C1 segment of cervical spinal cord (tissue), 14 donors: ENCODE measurements at regions not wholly inside any gene's neighbourhood (a gene's known extent, or its start where the extent isn't known, plus 50 kb on each side); places are given as distances from the start of the nearest gene placed in this dataset.
A peak's percentile ranks its signal among the peaks of the same experiment; 100 is the strongest.
"Not testable (repeated sequence)": the region's sequence is repeated elsewhere in the genome, so short reads cannot be mapped to it uniquely, and the experiment has no call there.

Experiments used
- DNase-seq, 14 donors: peaks; one replicate each; lab custom pipeline; 2025; lab: John Stamatoyannopoulos, UW

DNA sequence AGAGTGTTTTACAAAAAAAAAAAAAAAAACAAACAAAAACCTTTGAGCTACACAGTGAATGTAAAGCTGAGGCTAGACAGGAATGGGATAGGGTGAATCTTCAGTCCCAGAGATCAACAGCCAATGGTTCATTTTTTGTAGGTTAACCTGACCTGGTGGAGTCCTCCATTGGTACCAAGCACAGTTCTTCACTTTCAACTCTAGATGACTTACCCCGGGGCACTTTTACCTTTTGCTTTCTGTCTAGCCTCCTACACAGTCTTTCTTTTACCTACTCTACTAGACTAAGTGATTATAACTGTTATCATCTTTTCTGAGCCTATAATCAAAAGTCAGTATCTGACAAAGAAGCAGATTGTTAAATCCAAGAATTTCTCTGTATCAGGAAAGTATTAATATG is 50.9 kb downstream of the ANXA2R start:
- no peak for DNase-seq

DNA sequence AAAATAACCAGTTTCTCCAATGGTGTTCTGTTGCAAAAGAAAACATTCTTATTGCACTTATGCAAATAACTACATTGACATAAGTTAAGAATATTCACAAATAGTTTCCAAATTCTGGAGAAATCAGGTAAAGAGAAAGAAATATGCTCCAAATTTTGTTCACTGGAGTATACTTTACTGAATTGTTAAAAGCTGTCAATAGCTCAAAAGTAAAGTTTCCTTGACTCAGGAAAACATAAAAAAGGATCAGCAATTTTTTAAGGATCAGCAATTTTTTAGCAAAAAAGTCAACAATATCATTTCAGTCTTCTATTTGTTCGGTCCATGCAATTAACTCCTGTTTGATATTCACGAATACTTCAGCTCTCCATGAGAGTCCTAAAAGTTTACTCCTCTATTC is 51.6 kb downstream of the ANXA2R start:
- no peak for DNase-seq

DNA sequence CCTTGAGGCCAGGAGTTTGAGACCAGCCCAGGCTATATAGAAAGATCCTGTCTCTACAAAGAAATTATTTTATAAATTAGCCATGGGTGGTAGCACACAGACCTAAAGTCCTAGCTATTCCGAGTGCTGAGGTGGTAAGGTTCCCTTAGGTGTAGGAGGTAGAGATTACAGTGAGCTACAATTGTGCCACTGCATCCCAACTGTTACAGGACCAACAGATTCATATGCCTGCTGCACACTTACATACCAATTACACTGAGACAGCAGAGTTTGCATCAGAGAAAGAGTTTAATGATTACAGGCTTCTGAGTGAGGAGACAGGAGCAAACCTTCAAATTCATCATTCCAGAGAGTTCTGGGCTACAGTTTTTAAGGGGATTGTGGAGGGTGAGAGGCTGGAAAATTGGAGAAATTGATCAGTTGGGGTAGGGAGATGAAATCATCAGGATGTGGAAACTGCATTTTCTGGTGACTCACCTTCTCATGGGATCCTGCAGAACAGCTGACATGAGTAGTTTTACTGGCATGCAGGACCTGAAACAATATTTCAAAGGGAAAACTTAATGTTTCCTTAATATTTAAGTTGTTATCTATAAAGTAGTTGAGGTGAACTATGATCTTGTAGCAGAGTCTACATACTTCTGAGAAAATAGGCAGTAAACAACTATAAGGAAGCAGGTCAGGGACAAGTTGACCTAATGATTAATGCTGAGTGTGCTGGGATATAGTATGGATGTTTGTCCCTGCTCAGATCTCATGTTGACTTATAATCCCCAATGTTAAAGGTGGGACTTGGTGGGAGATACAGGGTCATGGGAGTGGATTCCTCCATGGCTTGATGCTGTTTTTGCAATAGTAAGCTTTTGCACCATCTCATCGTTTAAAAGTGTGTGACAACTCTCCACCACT is 54.7 kb downstream of the ANXA2R start:
- no peak for DNase-seq

DNA sequence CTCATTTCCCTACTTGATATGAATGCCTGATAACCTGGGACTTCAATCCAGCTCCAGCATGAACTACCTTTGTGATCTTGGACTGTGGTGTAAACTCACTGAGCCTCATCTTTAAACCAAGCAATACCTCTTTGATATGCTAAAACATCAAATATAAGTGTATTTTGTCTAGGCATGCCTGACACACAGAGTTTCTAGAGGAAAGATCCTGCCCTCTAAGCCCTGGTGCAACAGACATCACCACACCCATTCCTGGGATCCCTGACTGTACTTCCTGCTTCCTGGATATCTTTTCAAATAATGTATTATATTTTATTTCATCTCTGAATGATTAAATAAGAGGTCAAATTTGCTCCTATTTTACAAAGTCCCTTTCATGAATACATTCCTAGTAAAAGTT is 55.8 kb downstream of the ANXA2R start:
- DNase-seq, result no peak

DNA sequence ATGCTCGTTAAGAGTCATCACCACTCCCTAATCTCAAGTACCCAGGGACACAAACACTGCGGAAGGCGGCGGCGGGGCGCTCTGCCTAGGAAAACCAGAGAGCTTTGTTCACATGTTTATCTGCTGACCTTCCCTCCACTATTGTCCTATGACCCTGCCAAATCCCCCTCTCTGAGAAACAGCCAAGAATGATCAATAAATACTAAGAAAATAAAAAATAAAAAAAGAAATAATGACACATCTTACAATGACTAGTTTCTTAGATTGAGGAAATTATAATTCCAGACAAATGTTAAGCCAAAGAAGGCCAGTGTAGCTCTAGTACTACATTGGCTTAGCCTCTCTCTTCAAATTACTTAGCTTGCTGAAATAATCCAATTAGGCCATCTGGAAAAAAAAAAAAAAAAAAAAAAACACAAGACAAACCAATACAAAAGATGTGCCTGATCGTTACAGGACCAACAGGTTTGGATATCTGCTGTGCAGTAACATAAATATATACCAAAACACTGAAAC is 58.0 kb downstream of the ANXA2R start:
- DNase-seq, result no peak

DNA sequence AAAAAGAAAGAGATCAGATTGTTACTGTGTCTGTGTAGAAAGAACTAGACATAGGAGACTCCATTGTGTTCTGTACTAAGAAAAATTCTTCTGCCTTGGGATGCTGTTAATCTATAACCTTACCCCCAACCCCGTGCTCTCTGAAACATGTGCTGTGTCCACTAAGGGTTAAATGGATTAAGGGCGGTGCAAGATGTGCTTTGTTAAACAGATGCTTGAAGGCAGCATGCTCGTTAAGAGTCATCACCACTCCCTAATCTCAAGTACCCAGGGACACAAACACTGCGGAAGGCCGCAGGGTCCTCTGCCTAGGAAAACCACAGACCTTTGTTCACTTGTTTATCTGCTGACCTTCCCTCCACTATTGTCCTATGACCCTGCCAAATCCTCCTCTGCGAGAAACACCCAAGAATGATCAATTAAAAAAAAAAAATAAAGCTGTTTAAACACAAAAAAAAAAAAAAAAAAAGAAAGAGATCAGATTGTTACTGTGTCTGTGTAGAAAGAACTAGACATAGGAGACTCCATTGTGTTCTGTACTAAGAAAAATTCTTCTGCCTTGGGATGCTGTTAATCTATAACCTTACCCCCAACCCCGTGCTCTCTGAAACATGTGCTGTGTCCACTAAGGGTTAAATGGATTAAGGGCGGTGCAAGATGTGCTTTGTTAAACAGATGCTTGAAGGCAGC is 58.6 kb downstream of the ANXA2R start:
- not testable (repeated sequence) for DNase-seq

DNA sequence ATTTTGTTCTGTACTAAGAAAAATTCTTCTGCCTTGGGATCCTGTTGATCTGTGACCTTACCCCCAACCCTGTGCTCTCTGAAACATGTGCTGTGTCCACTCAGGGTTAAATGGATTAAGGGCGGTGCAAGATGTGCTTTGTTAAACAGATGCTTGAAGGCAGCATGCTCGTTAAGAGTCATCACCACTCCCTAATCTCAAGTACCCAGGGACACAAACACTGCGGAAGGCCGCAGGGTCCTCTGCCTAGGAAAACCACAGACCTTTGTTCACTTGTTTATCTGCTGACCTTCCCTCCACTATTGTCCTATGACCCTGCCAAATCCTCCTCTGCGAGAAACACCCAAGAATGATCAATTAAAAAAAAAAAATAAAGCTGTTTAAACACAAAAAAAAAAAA is 59.1 kb downstream of the ANXA2R start:
- not testable (repeated sequence) for DNase-seq

DNA sequence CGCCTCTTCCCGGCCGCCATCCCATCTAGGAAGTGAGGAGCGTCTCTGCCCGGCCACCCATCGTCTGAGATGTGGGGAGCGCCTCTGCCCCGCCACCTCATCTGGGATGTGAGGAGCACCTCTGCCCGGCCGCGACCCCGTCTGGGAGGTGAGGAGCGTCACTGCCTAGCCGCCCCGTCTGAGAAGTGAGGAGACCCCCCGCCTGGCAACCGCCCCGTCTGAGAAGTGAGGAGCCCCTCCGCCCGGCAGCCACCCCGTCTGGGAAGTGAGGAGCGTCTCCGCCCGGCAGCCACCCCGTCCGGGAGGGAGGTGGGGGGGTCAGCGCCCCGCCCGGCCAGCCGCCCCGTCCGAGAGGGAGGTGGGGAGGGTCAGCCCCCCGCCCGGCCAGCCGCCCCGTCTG is 59.7 kb downstream of the ANXA2R start:
- not testable (repeated sequence) for DNase-seq

DNA sequence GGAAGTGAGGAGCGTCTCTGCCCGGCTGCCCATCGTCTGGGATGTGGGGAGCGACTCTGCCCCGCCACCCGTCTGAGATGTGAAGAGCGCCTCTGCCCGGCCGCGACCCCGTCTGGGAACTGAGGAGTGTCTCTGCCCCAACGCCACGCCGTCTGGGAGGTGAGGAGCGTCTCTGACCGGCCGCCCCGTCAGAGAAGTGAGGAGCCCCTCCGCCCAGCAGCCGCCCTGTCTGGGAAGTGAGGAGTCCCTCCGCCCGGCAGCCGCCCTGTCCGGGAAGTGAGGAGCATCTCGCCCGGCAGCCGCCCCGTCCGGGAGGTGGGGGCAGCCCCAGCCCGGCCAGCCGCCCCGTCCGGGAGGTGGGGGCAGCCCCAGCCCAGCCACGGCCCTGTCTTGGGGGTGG is 60.9 kb downstream of the ANXA2R start:
- DNase-seq, result not testable (repeated sequence)

DNA sequence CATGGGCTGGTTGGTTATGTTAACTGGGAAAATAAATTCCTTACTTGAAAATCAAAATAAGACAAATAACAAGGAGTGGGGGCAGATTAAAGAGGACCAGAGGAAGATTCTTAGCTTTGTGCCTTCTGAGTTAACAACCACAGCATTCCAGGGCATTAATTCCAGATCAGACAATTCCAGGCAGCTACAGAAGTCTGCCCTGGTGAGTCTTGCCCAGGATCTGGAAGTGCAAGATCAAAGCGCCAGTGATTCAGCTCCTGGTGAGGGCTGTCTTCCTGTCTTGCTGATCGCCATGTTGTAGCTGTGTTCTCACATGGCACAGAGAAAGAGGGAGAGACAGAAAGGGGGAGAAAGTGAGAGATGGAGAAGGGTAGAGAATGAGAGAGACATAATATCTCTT is 65.6 kb downstream of the ANXA2R start:
- DNase-seq, result no peak

DNA sequence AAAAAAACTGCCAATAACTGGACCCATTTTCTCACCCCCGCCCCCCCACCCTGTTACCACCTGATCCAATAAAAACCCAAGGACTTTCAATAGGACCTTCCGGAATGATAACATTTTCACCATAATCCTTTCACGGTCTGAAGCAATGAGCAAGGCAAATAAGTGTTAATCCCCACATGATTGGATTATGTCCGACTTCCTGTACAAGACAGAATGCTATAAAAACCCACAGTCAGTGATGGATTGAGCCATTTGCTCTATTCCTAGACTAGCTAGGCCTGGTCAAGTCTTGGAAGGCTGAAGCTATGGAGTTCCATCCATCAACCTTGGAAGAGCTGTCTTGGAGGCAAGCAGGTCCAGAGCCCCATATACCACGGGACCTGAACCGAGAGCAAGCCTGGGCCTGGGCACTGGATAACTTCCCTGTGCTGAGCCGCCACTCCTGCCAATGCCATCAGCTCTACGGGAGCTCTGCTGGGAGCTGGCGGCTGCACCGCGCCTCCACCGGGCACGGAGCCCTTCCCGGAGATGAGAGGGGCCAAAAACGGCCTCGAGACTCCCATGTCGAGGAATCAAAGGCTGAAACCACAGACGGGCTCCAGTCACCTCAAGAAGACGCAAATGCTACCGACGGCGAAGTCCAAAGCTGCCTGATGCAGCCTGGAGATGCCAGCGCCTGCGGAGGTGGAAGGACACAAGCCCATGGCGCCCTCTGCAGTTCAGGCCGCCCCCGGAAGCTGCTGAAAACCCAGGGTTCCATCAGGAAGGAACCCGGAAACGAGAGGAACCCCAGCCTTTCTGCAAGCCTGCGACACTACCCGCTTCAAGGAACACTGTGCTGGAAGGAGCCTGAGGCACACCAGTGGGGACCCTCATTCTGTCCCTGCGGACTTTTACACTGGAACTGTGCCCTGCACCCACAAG is 69.2 kb downstream of the ANXA2R start:
- no peak for DNase-seq

DNA sequence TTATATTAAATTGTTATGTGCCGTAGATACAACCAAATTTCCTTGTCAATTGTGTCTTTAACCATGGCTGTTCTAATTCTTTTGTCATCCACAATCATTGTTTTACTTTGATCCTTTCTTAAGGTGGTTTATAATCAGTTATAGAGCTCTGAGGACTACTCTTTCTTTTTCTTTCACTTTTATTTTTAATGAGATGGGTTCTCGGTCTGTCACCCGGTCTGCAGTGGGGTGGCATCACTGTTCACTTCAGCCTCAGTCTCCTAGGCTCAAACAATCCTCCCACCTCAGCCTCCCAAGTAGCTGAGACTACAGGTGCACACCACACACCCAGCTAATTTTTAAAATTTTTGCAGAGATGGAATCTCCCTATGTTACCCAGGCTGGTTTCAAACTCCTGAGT is 74.2 kb downstream of the ANXA2R start:
- DNase-seq, result no peak

DNA sequence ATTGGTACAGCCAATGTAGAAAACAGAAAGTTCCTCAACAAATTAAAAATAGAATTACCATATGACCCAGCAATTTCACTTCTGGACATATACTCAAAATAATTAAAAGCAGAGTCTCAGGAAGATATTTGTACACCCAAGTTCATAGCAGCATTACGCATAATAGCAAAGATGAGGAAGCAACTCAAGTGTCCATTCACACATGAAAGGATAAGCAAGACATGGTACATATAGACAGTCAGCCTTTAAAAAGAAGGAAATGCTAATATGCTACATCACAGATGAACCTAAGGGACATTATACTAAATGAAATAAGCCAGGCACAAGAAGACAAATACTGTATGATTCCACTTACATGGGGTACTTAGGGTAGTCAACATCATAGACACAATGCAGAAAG is 76.7 kb downstream of the ANXA2R start:
- DNase-seq, result no peak

DNA sequence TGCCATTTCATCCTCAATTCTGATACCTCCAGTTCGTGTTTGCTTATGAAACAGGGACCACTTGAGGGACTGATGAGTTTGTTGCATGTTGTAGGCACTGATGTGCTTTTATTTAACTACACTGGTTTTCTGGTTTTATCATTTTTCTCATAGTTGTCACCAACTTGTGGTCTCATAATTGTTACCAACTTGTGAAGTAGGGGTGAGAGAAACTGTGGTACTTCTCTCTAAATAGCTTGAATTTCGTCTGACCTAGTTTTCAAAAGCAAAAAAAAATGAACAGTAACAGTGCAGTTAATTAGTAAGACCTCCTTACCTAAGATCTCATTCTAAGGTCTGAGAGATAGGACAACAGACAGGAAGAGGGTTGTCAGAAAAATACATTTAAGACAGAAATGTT is 78.0 kb downstream of the ANXA2R start:
- no peak for DNase-seq

DNA sequence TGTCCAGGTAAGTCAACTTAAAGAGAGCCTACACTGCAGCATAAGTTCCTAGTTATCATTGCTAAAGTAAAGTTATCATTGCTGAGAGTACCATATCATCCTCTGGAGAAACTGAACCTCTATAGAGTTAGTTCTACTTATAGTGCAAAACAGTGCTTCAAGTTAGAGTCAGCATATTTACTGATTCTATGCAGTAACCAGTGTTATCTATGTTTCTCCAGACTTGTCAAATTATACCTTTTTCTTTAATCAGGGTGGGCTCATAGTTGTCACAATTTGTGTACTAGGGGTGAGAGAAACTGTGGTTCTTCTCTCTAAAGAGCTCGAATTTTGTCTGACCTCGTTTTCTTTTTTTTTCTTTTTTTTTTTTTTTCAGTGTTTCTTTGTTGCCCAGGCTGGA is 79.6 kb downstream of the ANXA2R start:
- no peak for DNase-seq

DNA sequence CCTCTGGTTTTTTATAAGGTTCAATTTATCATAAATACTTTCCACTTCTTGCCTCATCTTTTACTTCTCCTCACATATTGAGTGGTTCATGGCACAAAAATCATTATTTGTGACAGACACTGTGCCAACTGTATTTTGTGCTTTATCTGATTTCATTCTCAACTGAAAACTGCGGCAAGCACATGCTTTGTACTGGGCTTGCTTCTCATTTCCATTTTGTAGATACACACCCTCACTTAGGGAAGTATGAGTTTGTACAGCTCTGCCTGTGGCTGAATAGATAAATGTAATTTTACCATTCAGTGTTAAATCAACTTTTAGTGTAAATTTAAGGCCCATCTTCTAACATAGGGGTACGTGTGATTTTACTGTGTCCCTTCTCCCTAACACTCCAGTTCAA is 83.6 kb downstream of the ANXA2R start:
- no peak for DNase-seq

DNA sequence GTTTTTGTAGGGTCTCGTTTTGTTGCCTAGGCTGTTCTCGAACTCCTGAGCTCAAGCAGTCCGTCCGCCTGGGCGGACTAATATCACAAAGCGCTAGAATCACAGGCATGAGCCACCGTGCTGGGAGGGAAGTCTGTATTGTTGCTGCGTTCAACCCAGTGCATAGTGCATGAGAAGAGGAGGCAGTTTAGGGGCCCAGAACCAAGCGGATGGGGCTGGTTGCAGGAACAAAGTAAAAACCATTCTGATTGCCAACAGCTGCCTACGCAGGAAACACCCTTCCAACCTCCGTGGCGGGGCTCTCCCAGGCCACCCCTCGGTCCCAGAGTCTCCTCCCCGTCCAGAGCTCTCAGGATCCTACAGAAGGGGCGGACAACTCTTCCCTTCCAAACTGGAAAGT is 87.1 kb downstream of the ANXA2R start:
- DNase-seq, result no peak

DNA sequence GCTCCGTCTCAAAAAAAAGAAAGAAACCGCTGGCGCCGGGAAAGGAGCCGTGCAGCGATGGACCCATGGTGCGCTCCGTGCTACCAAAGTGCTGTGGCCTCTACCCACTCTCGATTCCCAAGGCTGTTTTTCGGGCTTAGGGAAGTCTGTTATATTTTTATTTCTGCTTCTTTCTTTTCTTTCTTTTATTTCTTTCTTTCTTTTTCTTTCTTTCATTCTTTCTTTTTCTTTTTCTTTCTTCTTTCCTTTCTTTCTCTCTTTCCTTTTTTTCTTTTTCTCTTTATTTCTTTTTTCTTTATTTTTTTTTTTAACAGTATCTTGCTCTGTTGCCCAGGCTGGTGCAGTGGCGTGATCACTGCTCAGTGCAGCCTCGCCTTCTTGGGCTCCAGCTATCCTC is 87.5 kb downstream of the ANXA2R start:
- no peak for DNase-seq

DNA sequence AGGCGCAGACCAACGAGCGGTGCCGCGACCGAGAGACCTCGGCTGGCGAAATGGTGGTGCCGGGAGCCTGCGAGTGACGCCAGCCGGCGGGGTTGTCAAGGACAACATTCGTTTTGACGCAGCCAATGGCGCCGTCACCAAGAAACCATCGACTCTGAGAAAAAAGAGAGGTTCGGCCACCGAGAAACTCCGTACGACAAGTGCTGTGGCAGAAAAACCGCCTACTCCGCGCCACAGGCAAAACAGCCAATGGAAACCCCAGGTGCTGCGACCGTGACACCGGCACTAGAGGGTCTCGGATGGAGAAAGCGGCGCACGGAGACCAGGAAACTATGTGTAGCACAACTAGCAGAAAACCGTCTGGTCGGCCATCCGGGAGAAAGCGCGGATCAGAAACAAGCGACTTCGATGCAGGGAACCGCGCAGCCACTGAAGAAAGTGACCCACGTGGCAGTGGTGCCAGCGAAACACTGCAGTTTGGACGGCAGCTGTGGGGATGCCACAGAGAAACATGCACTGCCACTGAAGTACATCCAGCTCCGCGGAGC is 88.8 kb downstream of the ANXA2R start:
- peak in 3 of 14 donors; percentile 33 to 55 (median 38) for DNase-seq

DNA sequence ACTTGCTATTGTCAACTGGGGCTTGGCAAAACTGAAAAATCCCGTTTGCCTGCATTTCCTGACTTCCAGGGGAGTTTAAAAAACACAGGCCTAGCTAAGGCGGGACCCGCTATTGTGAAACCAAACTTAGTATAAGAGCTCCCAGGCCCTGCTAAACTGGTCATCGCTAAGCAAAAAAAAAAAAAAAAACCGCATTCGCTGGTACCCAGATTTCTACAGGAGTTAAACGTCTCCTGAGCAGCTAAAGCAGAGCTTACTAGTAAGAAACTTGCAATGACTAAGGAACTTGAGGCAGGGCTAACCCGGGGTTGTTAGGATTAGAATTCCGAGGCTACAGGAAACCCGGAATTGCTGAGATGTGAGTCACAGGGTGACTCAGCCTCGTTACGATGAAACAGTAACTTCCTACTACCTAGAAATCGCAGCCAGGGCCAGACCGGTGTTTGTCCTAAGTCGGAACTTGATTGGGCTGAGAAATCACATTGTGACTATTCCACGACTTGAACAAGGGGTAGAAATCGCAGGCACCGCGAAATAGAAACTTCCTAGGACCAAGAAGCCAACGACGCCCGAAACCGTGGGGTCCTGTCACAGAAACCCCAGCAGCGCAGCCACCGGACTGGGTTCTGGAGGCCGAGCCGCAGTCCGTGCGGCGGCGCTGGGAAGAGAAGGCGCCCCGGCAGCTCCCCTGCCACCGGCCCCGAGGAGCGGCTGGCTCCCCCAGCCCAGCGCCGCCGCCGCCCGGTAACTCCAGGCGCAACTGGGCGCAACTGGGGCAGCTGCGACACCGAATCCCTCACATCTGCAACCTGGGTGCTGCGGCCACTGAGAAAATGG is 89.4 kb downstream of the ANXA2R start:
- DNase-seq, result peak in 3 of 14 donors; percentile 37 to 38 (median 38)

DNA sequence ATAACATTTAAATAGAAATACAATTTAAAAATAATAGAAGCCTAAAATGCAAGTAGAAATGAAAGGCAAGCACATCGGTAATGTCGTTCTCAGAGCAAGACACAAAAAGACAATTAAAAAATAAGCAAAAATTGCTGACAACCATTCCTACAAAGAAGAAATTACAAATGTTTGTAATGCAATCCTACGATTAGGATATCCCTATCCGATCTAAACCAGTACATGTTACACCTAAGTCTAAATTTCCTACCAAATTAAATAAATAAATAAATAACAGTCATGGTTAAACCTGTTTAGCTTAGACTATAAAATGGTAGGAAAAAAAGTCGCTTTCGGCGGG is 90.0 kb downstream of the ANXA2R start:
- DNase-seq, result no peak
